ENCODE measurements at regions not wholly inside any gene's neighbourhood (a gene's known extent, or its start where the extent isn't known, plus 50 kb on each side); places are given as distances from the start of the nearest gene placed in this dataset.

DNA sequence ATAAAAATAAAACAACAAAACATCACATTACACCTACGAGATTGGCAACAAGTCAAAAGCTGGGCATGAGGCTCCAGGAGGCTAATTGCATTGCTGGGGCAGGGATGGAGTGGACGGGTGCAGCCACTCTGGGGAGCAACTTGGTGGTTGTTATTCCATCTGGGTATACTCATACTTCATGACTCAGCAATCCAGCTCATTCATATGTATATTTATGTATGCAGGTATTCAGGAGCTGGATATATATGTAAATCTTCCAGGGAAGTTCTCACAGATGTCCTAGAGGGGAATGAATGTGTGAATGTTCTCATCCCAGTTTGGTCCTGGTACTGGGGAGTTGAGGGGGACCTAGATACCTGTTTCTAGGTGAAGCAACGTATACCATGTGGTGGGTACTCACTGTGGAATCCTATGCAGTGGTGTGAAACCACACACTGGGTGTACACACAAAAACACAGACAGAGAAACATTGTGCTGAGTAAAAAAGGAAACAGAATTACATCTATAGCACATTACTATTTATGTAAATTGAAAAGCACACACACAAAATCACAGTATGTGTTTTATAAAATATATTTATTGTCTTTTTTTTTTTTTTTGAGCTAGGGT is 79.7 kb upstream of the RAB4A start:
- no peak overlapping the region for H3K4me3 ChIP-seq (ENCODE audit: low read depth in 2 of 2, low read length in 2 of 2)
- ATAC-seq (no peak), DNase-seq (ENCODE audit: low read depth, low spot score) (no peak)
- ChIA-PET POLR2A (interaction anchor here (0.6 kb wide), 1 partner anchor 408 kb away, joined by 4 read pairs; no protein-coding TSS in a partner anchor), CTCF (interaction anchor here (0.6 kb wide), 1 partner anchor 153 kb away, joined by 3 read pairs; no protein-coding TSS in a partner anchor)
- no peaks in the 10 kb centered on the region for H3K9me3 ChIP-seq (ENCODE audit: control insufficient read depth, insufficient read depth, low read depth, low read length)
- BruUV-seq (replicated peaks) = no TSS peak
- in situ Hi-C loops (cut with HindIII; ENCODE audit: low pct_unique_long_range_greater_than_20kb, low sequenced_read_pairs) = no loop called here
- H3K36me3 ChIP-seq (ENCODE audit: control insufficient read depth, insufficient read depth, low read length) = no peaks in the 10 kb centered on the region
- no peak for TF ChIP-seq POLR2AphosphoS5 (IDR thresholded peaks at IDR 0.05; ENCODE audit: low read depth, low read length)
- TF ChIP-seq TCF7L2 (IDR thresholded peaks at IDR 0.05; ENCODE audit: low read depth, low read length) = no peak
- TF ChIP-seq CTCF (IDR thresholded peaks at IDR 0.05) = no peak
- no peak for TF ChIP-seq SIN3A (IDR thresholded peaks at IDR 0.05; ENCODE audit: borderline replicate concordance, insufficient read depth, low read depth, low read length)
- TF ChIP-seq, protein P1, sequence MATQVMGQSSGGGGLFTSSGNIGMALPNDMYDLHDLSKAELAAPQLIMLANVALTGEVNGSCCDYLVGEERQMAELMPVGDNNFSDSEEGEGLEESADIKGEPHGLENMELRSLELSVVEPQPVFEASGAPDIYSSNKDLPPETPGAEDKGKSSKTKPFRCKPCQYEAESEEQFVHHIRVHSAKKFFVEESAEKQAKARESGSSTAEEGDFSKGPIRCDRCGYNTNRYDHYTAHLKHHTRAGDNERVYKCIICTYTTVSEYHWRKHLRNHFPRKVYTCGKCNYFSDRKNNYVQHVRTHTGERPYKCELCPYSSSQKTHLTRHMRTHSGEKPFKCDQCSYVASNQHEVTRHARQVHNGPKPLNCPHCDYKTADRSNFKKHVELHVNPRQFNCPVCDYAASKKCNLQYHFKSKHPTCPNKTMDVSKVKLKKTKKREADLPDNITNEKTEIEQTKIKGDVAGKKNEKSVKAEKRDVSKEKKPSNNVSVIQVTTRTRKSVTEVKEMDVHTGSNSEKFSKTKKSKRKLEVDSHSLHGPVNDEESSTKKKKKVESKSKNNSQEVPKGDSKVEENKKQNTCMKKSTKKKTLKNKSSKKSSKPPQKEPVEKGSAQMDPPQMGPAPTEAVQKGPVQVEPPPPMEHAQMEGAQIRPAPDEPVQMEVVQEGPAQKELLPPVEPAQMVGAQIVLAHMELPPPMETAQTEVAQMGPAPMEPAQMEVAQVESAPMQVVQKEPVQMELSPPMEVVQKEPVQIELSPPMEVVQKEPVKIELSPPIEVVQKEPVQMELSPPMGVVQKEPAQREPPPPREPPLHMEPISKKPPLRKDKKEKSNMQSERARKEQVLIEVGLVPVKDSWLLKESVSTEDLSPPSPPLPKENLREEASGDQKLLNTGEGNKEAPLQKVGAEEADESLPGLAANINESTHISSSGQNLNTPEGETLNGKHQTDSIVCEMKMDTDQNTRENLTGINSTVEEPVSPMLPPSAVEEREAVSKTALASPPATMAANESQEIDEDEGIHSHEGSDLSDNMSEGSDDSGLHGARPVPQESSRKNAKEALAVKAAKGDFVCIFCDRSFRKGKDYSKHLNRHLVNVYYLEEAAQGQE (IDR thresholded peaks at IDR 0.05; ENCODE audit: insufficient read depth in 1 of 2, low read depth in 2 of 2, low read length in 1 of 2) = no peak
- H3K27me3 ChIP-seq (ENCODE audit: control insufficient read depth, insufficient read depth, low read length) = peaks cover 3% of the 10 kb centered on the region; the same call in 1 of the 2 replicates
- intact Hi-C loops (cut with micrococcal nuclease; ENCODE audit: unreplicated experiment) = no loop called here
- H3K27ac ChIP-seq (ENCODE audit: low read length) = no peak overlapping the region
- H3K4me1 ChIP-seq (ENCODE audit: control insufficient read depth, insufficient read depth, low read length) = no peaks in the 10 kb centered on the region

DNA sequence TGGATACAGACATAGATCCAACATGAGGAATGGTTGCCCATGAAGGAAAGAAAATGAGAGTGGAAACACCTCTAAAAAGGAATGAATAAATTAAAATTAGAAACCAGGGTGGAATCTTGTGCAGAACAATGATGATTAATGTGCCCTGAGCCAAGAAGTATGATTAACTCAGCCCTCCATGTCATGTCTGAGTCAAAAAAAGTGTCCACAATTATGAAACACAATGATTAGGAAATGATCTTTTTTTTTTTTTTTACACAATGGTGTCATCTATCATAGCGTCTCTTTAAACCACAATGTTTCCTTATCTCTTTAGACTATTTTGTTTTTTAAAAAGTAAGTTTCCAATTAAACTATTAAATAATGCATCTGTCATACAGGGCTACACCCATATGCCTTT is 78.9 kb upstream of the RAB4A start:
- in situ Hi-C loops (cut with HindIII; ENCODE audit: low pct_unique_long_range_greater_than_20kb, low sequenced_read_pairs) (no loop called here), intact Hi-C loops (cut with micrococcal nuclease; ENCODE audit: unreplicated experiment) (no loop called here)
- H3K36me3 ChIP-seq (ENCODE audit: control insufficient read depth, insufficient read depth, low read length) = no peaks in the 10 kb centered on the region
- no peaks in the 10 kb centered on the region for H3K4me1 ChIP-seq (ENCODE audit: control insufficient read depth, insufficient read depth, low read length)
- DNase-seq (ENCODE audit: low read depth, low spot score) (no peak), ATAC-seq (no peak)
- peaks cover 3% of the 10 kb centered on the region; the same call in 1 of the 2 replicates for H3K27me3 ChIP-seq (ENCODE audit: control insufficient read depth, insufficient read depth, low read length)
- H3K27ac ChIP-seq (ENCODE audit: low read length) = no peak overlapping the region
- BruUV-seq (replicated peaks) = no TSS peak
- H3K9me3 ChIP-seq (ENCODE audit: control insufficient read depth, insufficient read depth, low read depth, low read length) = no peaks in the 10 kb centered on the region
- CTCF ChIA-PET = interaction anchor here (0.6 kb wide), 1 partner anchor 154 kb away, joined by 3 read pairs; no protein-coding TSS in a partner anchor
- TF ChIP-seq, protein P1 (IDR thresholded peaks at IDR 0.05; ENCODE audit: insufficient read depth in 1 of 2, low read depth in 2 of 2, low read length in 1 of 2) = no peak
- TF ChIP-seq CTCF (IDR thresholded peaks at IDR 0.05) (no peak), POLR2AphosphoS5 (IDR thresholded peaks at IDR 0.05; ENCODE audit: low read depth, low read length) (no peak), TCF7L2 (IDR thresholded peaks at IDR 0.05; ENCODE audit: low read depth, low read length) (no peak), SIN3A (IDR thresholded peaks at IDR 0.05; ENCODE audit: borderline replicate concordance, insufficient read depth, low read depth, low read length) (no peak)
- no peak overlapping the region for H3K4me3 ChIP-seq (ENCODE audit: low read depth in 2 of 2, low read length in 2 of 2)
- POLR2A ChIA-PET = no interaction called here

Data from Panc1 (cell line).